Endothelial cell of umbilical vein (primary cell): ENCODE measurements at regions not wholly inside any gene's neighbourhood (a gene's known extent, or its start where the extent isn't known, plus 50 kb on each side); places are given as distances from the start of the nearest gene placed in this dataset.

Experiments used
- BruUV-seq: library from RNA; stranded (reverse); fragments of 400-500 nt; replicated peaks from 2 replicates; lab custom pipeline; 2021; lab: Mats Ljungman, UMichigan
- CTCF ChIA-PET: fragments of 300-600, 350-600 bp; sonication (Branson Sonifier 250); formaldehyde crosslinking; loops from one replicate; lab custom pipeline; 2021; ENCODE audit warnings: antibody characterized with exemption, inconsistent platforms; lab: Charles Lee
- POLR2A ChIA-PET: fragments of 300-600, 350-600 bp; sonication (Branson Sonifier 250); formaldehyde crosslinking; loops from one replicate; lab custom pipeline; 2021; ENCODE audit warnings: antibody characterized with exemption, inconsistent platforms; lab: Charles Lee
- DNase-seq: peaks from one replicate; pipeline ENCODE4 v3.0.0-alpha.2; 2011; ENCODE audit warnings: low read depth, low spot score
- FAIRE-seq: peaks from 2 replicates; lab custom pipeline; 2011; peaks lifted over from hg19 to GRCh38; lab: Jason Lieb, UNC
- H2AFZ ChIP-seq: 2 replicates; pipeline ENCODE4 v1.6.0; 2012; ENCODE audit warnings: low read depth, low read length, control low read depth, inconsistent platforms
- H3K27ac ChIP-seq: 2 replicates; pipeline ENCODE4 v1.5.1; 2011; ENCODE audit warnings: low read depth, mild to moderate bottlenecking, control low read depth, low read length, moderate library complexity; ENCODE audit not compliant: insufficient read depth
- H3K27me3 ChIP-seq, 2 experiments: 2 replicates each; pipeline versions ENCODE4 v1.6.0 to v1.6.1; 2011; ENCODE audit warnings: low read length in 2 of 2, mixed read lengths in 1 of 2; ENCODE audit not compliant: control insufficient read depth in 2 of 2, insufficient read depth in 2 of 2
- H3K36me3 ChIP-seq, 2 experiments: 2 replicates in 1 of 2; 3 replicates in 1 of 2; pipeline ENCODE4 v1.5.1; 2011; ENCODE audit warnings: low read length in 2 of 2, mild to moderate bottlenecking in 1 of 2, moderate library complexity in 1 of 2; ENCODE audit not compliant: control insufficient read depth in 2 of 2, insufficient read depth in 2 of 2; ENCODE audit errors: extremely low read depth in 1 of 2
- H3K4me1 ChIP-seq: 3 replicates; pipeline ENCODE4 v1.5.1; 2011; ENCODE audit warnings: mild to moderate bottlenecking, low read length; ENCODE audit not compliant: control insufficient read depth, insufficient read depth; ENCODE audit errors: extremely low read depth
- H3K4me2 ChIP-seq: 2 replicates; pipeline ENCODE4 v1.6.1; 2011; ENCODE audit warnings: low read length, control low read depth, mixed read lengths; ENCODE audit not compliant: insufficient read depth
- H3K4me3 ChIP-seq, 3 experiments: fragments of 200-600 bp in 1 of 3; sonication (generic), shearing (Covaris generic) in 1 of 3; replicated peaks in 1 of 3; 2 replicates each; pipeline ENCODE4 v1.5.1; 2011 to 2016; ENCODE audit warnings: control low read depth in 3 of 3, low read length in 3 of 3, mild to moderate bottlenecking in 2 of 3, inconsistent platforms in 1 of 3, low read depth in 1 of 3, moderate library complexity in 1 of 3; ENCODE audit not compliant: insufficient read depth in 1 of 3
- H3K79me2 ChIP-seq: 2 replicates; pipeline ENCODE4 v1.6.0; 2012; ENCODE audit warnings: low read length, inconsistent platforms; ENCODE audit not compliant: control insufficient read depth, insufficient read depth
- H3K9ac ChIP-seq: replicated peaks from 2 replicates; pipeline ENCODE3; 2011; ENCODE audit warnings: low read length, control low read depth; ENCODE audit not compliant: insufficient read depth; ENCODE audit errors: extremely low read depth
- H3K9me1 ChIP-seq: replicated peaks from 3 replicates; pipeline ENCODE4 v1.6.0; 2011; ENCODE audit warnings: mild to moderate bottlenecking, low read length; ENCODE audit not compliant: control insufficient read depth, insufficient read depth; ENCODE audit errors: extremely low read depth
- H3K9me3 ChIP-seq: replicated peaks from 2 replicates; pipeline ENCODE4 v1.5.1; 2012; ENCODE audit warnings: low read length, inconsistent platforms; ENCODE audit not compliant: control insufficient read depth, insufficient read depth
- H4K20me1 ChIP-seq: replicated peaks from 2 replicates; pipeline ENCODE3; 2011; ENCODE audit warnings: mild to moderate bottlenecking, low read length; ENCODE audit not compliant: control insufficient read depth, insufficient read depth; ENCODE audit errors: extremely low read depth
- CTCF ChIP-seq, 2 donors: IDR thresholded peaks; 1 replicate in 1 of 2; 2 replicates in 1 of 2; pipeline ENCODE4 v1.5.1; 2011; ENCODE audit warnings: low read length in 2 of 2, mild to moderate bottlenecking in 2 of 2, moderate library complexity in 2 of 2, control low read depth in 1 of 2, inconsistent platforms in 1 of 2, low read depth in 1 of 2; ENCODE audit not compliant: insufficient read depth in 1 of 2; ENCODE audit errors: extremely low read depth in 1 of 2
- EZH2 ChIP-seq: IDR thresholded peaks from 2 replicates; pipeline ENCODE4 v1.6.1; 2012; ENCODE audit warnings: borderline replicate concordance, low read depth, mild to moderate bottlenecking, moderate library complexity, low read length, inconsistent platforms; ENCODE audit not compliant: severe bottlenecking
- FOS ChIP-seq: IDR thresholded peaks from 2 replicates; pipeline ENCODE4 v1.6.1; 2011; ENCODE audit warnings: mild to moderate bottlenecking, low read length, moderate library complexity, borderline replicate concordance; ENCODE audit not compliant: insufficient read depth
- GATA2 ChIP-seq: IDR thresholded peaks from 2 replicates; pipeline ENCODE4 v1.7.0; 2011; ENCODE audit warnings: low read depth, mild to moderate bottlenecking, moderate library complexity, mixed read lengths, low read length; ENCODE audit not compliant: insufficient read length, insufficient read depth
- JUN ChIP-seq: IDR thresholded peaks from 2 replicates; pipeline ENCODE4 v1.6.1; 2011; ENCODE audit warnings: borderline replicate concordance, low read depth; ENCODE audit not compliant: insufficient read length, insufficient read depth
- MAX ChIP-seq: IDR thresholded peaks from 2 replicates; pipeline ENCODE4 v1.6.1; 2011; ENCODE audit not compliant: insufficient read depth, insufficient read length
- MYC ChIP-seq: IDR thresholded peaks from one replicate; pipeline ENCODE4 v1.6.1; 2011; ENCODE audit warnings: mild to moderate bottlenecking, low read depth, low read length
- POLR2A ChIP-seq: IDR thresholded peaks from 2 replicates; pipeline ENCODE4 v1.6.1; 2012; ENCODE audit warnings: low read depth, mild to moderate bottlenecking, control low read depth, low read length
- POLR2AphosphoS5 ChIP-seq: IDR thresholded peaks from 2 replicates; pipeline ENCODE4 v1.6.1; 2012; ENCODE audit warnings: low read depth, mild to moderate bottlenecking, control low read depth, low read length, moderate library complexity; ENCODE audit not compliant: insufficient read depth
- dilution Hi-C: fragments of 300-500 bp; cut with MboI; formaldehyde crosslinking; loops from one replicate; pipeline ENCODE4 v1.15.0; 2019; ENCODE audit warnings: low sequenced_read_pairs; ENCODE audit not compliant: extremely low pct_ligation_motif_present
- intact Hi-C: fragments of 100-400 bp; cut with micrococcal nuclease; formaldehyde crosslinking; loops from one replicate; pipeline ENCODE4 v1.10.0; 2022

GRCh38 chr1:58409890-58410289 lies 136.6 kb downstream of the OMA1 start:
- Histone ChIP-seq H3K79me2 (no peaks in the 10 kb centered on the region), H3K9me3 (no peaks in the 10 kb centered on the region), H3K4me1 (no peaks in the 10 kb centered on the region), H3K27ac (no peak overlapping the region), H4K20me1 (no peaks in the 10 kb centered on the region), H3K36me3 (no peaks in the 10 kb centered on the region), H3K4me2 (no peak overlapping the region), H3K4me3 (no peak overlapping the region), H3K9me1 (no peaks in the 10 kb centered on the region), H2AFZ (no peak overlapping the region), H3K9ac (no peak overlapping the region), H3K27me3 (no peaks in the 10 kb centered on the region)
- intact Hi-C loops (no loop called here), dilution Hi-C loops (no loop called here)
- BruUV-seq, result no TSS peak
- TF ChIP-seq MAX, result no peak
- no peak for TF ChIP-seq EZH2
- TF ChIP-seq MYC, result no peak
- no peak for TF ChIP-seq GATA2
- TF ChIP-seq CTCF (IDR thresholded peaks at IDR 0.05; ENCODE audit: extremely low read depth in 1 of 2, insufficient read depth in 1 of 2, low read depth in 1 of 2, low read length in 2 of 2), result no peak
- TF ChIP-seq JUN, result no peak
- no peak for TF ChIP-seq POLR2A
- no peak for TF ChIP-seq FOS
- no peak for TF ChIP-seq POLR2AphosphoS5
- CTCF ChIA-PET, result no interaction called here
- POLR2A ChIA-PET, result no interaction called here
- DNase-seq (no peak), FAIRE-seq (no peak)
